Breast epithelium (tissue), 3 donors: ENCODE measurements at regions not wholly inside any gene's neighbourhood (a gene's known extent, or its start where the extent isn't known, plus 50 kb on each side); places are given as distances from the start of the nearest gene placed in this dataset.
"Not testable (repeated sequence)": the region's sequence is repeated elsewhere in the genome, so short reads cannot be mapped to it uniquely, and the experiment has no call there.

Source experiments
- POLR2AphosphoS5 ChIP-seq, 3 donors: sonication (generic); formaldehyde crosslinking; IDR thresholded peaks; one replicate each; pipeline ENCODE4 v1.6.1; 2017; ENCODE audit warnings: antibody characterized with exemption in 3 of 3
- TF ChIP-seq, protein P1 (sequence below), 3 donors: fragments of 450-650 bp; IDR thresholded peaks; one replicate each; pipeline ENCODE4 v1.5.1; 2016 to 2017; ENCODE audit warnings: antibody characterized with exemption in 3 of 3, mild to moderate bottlenecking in 3 of 3, moderate library complexity in 3 of 3

DNA sequence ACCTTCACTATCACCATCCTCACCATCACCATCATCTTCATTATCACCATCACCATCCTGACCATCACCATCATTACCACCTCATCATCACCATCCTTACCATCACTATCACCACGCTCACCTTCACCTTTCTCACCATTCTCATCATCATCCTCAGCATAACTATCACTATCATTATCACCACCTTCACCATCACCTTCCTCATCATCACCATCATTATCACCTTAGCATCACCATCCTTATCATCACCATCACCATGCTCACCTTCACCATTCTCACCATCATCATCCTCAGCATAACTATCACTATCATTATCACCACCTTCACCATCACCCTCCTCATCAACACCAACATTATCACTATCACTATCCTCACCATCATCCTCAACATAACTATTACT lies 397.8 kb upstream of the ZNF337 start:
- TF ChIP-seq, protein P1, sequence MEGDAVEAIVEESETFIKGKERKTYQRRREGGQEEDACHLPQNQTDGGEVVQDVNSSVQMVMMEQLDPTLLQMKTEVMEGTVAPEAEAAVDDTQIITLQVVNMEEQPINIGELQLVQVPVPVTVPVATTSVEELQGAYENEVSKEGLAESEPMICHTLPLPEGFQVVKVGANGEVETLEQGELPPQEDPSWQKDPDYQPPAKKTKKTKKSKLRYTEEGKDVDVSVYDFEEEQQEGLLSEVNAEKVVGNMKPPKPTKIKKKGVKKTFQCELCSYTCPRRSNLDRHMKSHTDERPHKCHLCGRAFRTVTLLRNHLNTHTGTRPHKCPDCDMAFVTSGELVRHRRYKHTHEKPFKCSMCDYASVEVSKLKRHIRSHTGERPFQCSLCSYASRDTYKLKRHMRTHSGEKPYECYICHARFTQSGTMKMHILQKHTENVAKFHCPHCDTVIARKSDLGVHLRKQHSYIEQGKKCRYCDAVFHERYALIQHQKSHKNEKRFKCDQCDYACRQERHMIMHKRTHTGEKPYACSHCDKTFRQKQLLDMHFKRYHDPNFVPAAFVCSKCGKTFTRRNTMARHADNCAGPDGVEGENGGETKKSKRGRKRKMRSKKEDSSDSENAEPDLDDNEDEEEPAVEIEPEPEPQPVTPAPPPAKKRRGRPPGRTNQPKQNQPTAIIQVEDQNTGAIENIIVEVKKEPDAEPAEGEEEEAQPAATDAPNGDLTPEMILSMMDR (IDR thresholded peaks at IDR 0.05), result not testable (repeated sequence)
- TF ChIP-seq POLR2AphosphoS5 (IDR thresholded peaks at IDR 0.05), result not testable (repeated sequence)
